Vagina (tissue), 2 donors: ENCODE measurements at regions not wholly inside any gene's neighbourhood (a gene's known extent, or its start where the extent isn't known, plus 50 kb on each side); places are given as distances from the start of the nearest gene placed in this dataset.

Experiments used
- DNase-seq, 2 donors: peaks; one replicate each; pipeline ENCODE4 v3.0.0-alpha.2; 2017; ENCODE audit errors: extremely low spot score in 2 of 2
- H3K27ac ChIP-seq: fragments of 200-600 bp; sonication (generic); one replicate; pipeline ENCODE4 v1.5.1; 2019
- H3K27me3 ChIP-seq: fragments of 200-600 bp; sonication (generic); one replicate; pipeline ENCODE4 v1.5.1; 2019
- H3K36me3 ChIP-seq, 2 donors: fragments of 200-600 bp; sonication (generic); one replicate each; pipeline ENCODE4 v1.5.1; 2017 to 2019
- H3K4me1 ChIP-seq: fragments of 200-600 bp; sonication (generic); one replicate; pipeline ENCODE4 v1.5.1; 2019
- H3K4me3 ChIP-seq, 2 donors: fragments of 200-600 bp; sonication (generic); 1 replicate in 1 of 2; 2 replicates in 1 of 2; pipeline ENCODE4 v1.5.1; 2016 to 2019
- H3K9me3 ChIP-seq: fragments of 200-600 bp; sonication (generic); one replicate; pipeline ENCODE4 v1.5.1; 2019
- POLR2A ChIP-seq, 2 donors: fragments of 450-650 bp; IDR thresholded peaks; one replicate each; pipeline ENCODE4 v1.6.1; 2017; ENCODE audit warnings: antibody characterized with exemption in 2 of 2, mild to moderate bottlenecking in 2 of 2, moderate library complexity in 2 of 2
- POLR2AphosphoS5 ChIP-seq, 2 donors: sonication (generic); formaldehyde crosslinking; IDR thresholded peaks; one replicate each; pipeline ENCODE4 v1.9.0; 2017; ENCODE audit warnings: antibody characterized with exemption in 2 of 2, mild to moderate bottlenecking in 2 of 2, low read depth in 1 of 2; ENCODE audit not compliant: insufficient read depth in 1 of 2
- intact Hi-C: fragments of 100-400 bp; cut with DNase I; formaldehyde crosslinking; loops from one replicate; pipeline ENCODE4 v1.15.1; 2023
- TF ChIP-seq, protein P1 (sequence below), 3 experiments: fragments of 450-650 bp in 2 of 3; fragments of 200-600 bp in 1 of 3; sonication (generic) in 1 of 3; IDR thresholded peaks; one replicate each; pipeline ENCODE4 v1.5.1; 2017 to 2019; ENCODE audit warnings: antibody characterized with exemption in 3 of 3, mild to moderate bottlenecking in 2 of 3, moderate library complexity in 2 of 3

DNA sequence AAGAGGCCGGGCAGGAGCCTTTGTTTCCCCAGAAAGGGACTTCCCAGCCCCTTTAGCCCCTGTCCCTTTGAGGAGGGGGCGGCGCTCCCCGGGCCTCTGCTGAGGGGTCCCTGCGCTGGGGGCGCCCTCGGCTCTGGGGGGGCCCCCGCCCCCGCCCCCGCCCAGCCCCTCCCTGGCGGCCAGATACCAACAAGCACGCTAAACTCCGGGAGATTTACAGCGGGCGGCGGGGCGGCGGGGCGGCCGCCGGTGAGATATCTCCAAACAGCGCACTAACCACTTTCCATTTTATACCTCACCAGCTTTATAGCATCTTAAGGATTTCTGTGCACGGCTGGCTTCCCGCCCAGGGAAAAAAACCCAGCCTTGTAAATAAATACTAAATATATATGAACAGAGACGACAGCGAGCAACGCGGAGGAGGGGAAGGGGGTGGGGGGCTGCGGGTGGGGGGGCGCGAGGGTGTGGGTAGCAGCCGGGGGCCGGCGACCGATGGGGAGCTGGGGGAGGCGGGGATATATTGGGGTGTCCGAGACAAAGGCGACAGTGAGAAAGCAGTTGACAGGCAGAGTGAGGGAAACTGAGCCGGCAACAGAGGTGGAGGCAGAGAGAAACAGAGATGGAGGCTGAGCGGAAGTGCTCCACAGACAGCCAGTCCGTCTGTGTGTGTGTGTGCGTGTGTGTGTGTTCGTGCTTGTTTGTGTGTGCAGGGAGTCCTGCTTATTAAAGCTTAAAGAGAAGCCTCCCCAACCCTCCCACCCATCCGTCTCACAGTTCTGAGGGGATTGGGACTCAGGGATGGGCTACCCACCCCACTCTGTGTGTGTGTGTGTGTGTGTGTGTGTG is 85.8 kb downstream of the HIF1AN start:
- peaks cover 10% of the 10 kb centered on the region for H3K27me3 ChIP-seq
- no peak overlapping the region for H3K4me3 ChIP-seq
- DNase-seq: no peak
- intact Hi-C loops: no loop called here
- TF ChIP-seq, protein P1, sequence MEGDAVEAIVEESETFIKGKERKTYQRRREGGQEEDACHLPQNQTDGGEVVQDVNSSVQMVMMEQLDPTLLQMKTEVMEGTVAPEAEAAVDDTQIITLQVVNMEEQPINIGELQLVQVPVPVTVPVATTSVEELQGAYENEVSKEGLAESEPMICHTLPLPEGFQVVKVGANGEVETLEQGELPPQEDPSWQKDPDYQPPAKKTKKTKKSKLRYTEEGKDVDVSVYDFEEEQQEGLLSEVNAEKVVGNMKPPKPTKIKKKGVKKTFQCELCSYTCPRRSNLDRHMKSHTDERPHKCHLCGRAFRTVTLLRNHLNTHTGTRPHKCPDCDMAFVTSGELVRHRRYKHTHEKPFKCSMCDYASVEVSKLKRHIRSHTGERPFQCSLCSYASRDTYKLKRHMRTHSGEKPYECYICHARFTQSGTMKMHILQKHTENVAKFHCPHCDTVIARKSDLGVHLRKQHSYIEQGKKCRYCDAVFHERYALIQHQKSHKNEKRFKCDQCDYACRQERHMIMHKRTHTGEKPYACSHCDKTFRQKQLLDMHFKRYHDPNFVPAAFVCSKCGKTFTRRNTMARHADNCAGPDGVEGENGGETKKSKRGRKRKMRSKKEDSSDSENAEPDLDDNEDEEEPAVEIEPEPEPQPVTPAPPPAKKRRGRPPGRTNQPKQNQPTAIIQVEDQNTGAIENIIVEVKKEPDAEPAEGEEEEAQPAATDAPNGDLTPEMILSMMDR (IDR thresholded peaks at IDR 0.05): no peak
- TF ChIP-seq POLR2A (IDR thresholded peaks at IDR 0.05) (no peak), POLR2AphosphoS5 (IDR thresholded peaks at IDR 0.05; ENCODE audit: insufficient read depth in 1 of 2, low read depth in 1 of 2) (no peak)
- H3K27ac ChIP-seq: no peak overlapping the region
- H3K36me3 ChIP-seq: no peaks in the 10 kb centered on the region
- H3K9me3 ChIP-seq: no peaks in the 10 kb centered on the region
- no peaks in the 10 kb centered on the region for H3K4me1 ChIP-seq

DNA sequence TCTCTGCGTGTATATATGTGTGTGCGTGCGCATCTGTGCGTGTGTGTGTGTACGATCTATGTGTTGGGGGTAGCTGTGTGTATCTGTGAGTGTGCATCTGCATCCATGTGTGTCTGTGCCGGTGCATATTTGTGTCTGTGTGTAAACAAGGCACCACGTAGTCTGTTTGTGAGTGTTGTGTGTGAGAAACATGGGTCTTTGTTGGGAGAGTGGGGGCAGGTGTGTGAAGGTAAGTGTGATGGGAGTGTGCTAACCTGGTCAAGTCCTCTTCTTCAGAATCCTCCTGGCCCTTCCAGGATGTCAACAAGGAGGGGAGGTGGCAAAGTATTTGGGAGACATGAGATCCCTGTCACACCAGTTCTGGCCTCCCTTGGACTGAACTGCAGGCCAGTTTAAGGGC is 87.2 kb downstream of the HIF1AN start:
- TF ChIP-seq POLR2AphosphoS5 (IDR thresholded peaks at IDR 0.05; ENCODE audit: insufficient read depth in 1 of 2, low read depth in 1 of 2) (no peak), POLR2A (IDR thresholded peaks at IDR 0.05) (no peak)
- TF ChIP-seq, protein P1 (IDR thresholded peaks at IDR 0.05): no peak
- no peak overlapping the region for H3K4me3 ChIP-seq
- H3K27me3 ChIP-seq: peaks cover 10% of the 10 kb centered on the region
- DNase-seq: no peak
- H3K4me1 ChIP-seq: no peaks in the 10 kb centered on the region
- no peak overlapping the region for H3K27ac ChIP-seq
- no peaks in the 10 kb centered on the region for H3K9me3 ChIP-seq
- no peaks in the 10 kb centered on the region for H3K36me3 ChIP-seq
- intact Hi-C loops: no loop called here

DNA sequence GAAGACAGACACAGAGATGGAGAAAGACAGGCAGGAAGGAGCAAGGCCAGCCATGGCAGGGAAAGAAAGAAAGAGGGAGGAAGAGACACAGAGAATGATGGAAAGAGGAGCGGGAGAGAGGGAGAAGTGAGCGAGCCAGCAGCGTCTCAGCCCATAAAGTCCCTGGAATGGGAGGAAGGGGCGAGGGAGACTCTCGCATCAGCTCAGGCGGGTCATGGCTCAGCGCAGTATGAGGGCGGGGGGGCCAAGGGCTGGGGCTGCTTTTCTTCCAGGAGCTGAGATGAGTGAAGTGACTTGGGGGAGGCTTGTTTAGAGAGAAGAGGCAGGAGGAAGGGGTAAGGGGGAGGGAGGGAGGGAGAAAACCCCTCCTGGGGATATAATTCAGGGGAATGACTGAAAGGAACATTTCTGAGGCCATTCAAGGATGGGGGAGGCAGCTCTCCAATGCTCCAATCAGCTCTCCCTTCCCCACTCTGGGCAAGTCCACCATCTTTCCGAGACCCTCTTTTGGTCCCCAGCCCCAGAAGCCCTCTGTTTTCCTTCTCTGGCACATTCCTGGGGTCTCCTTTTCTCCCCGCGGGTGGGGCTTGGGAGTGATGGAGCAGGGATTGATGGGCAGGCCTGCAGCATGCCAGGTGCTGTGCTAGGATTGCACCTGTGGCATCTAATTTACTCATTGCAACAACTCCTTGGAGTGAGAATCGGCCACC is 87.9 kb downstream of the HIF1AN start:
- Histone ChIP-seq H3K27me3 (peaks cover 10% of the 10 kb centered on the region), H3K9me3 (no peaks in the 10 kb centered on the region), H3K4me3 (no peak overlapping the region), H3K4me1 (no peaks in the 10 kb centered on the region), H3K36me3 (no peaks in the 10 kb centered on the region), H3K27ac (no peak overlapping the region)
- intact Hi-C loops: no loop called here
- no peak for DNase-seq
- TF ChIP-seq POLR2AphosphoS5 (IDR thresholded peaks at IDR 0.05; ENCODE audit: insufficient read depth in 1 of 2, low read depth in 1 of 2) (no peak), POLR2A (IDR thresholded peaks at IDR 0.05) (no peak)
- TF ChIP-seq, protein P1 (IDR thresholded peaks at IDR 0.05): no peak

DNA sequence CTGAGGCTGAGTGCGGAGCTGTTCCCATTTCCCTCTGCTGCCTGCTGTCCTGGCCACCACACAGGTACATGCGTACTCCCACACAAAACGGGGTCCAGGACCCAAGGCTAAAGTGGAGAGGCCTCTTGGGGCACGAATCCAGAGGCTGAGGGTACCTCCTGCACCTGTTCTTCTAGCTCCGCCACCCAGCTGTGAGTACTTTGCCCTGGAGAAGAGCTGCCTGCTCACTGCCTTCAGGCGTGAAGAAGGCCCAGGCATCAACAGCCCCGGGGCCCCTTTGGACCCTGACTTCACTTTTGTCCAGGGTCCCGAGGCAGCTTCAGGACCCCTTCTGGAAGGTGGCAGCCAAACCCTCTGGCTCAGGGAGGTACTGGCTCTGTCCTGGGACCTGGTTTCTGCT is 88.6 kb downstream of the HIF1AN start:
- Histone ChIP-seq H3K27me3 (peaks cover 10% of the 10 kb centered on the region), H3K27ac (no peak overlapping the region), H3K36me3 (no peaks in the 10 kb centered on the region), H3K9me3 (no peaks in the 10 kb centered on the region), H3K4me1 (no peaks in the 10 kb centered on the region), H3K4me3 (no peak overlapping the region)
- intact Hi-C loops: no loop called here
- no peak for TF ChIP-seq POLR2AphosphoS5 (IDR thresholded peaks at IDR 0.05; ENCODE audit: insufficient read depth in 1 of 2, low read depth in 1 of 2)
- TF ChIP-seq, protein P1 (IDR thresholded peaks at IDR 0.05): no peak
- TF ChIP-seq POLR2A (IDR thresholded peaks at IDR 0.05): no peak
- no peak for DNase-seq

DNA sequence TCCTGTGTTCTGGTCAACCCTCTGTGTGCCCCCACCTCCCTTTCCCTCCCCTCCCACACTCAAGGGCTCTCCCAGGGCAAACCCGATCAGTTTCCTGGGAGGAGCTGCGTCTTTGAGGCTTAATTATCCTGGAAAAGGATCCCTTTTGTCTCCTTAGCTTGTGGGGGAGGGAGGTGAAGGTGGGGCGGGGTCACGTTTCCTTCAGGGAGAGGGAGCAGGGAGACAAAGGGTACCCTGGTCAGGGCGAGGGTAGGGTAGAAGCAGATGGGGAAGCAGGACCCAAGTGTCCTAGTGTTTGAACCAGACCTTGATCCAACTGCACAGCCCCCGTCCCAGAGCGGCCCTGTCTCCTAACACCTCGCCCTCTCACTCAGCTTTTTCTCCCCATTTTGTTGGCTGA is 90.1 kb downstream of the HIF1AN start:
- H3K27me3 ChIP-seq: peaks cover 10% of the 10 kb centered on the region

More for the DNA sequence above, 90.1 kb downstream of the HIF1AN start:
- Histone ChIP-seq H3K4me1 (no peaks in the 10 kb centered on the region), H3K27ac (no peak overlapping the region), H3K36me3 (no peaks in the 10 kb centered on the region), H3K4me3 (no peak overlapping the region), H3K9me3 (no peaks in the 10 kb centered on the region)
- DNase-seq: no peak
- intact Hi-C loops: no loop called here
- TF ChIP-seq POLR2A (IDR thresholded peaks at IDR 0.05) (no peak), POLR2AphosphoS5 (IDR thresholded peaks at IDR 0.05; ENCODE audit: insufficient read depth in 1 of 2, low read depth in 1 of 2) (no peak)
- TF ChIP-seq, protein P1 (IDR thresholded peaks at IDR 0.05): no peak
